H1 (cell line): ENCODE measurements at regions not wholly inside any gene's neighbourhood (a gene's known extent, or its start where the extent isn't known, plus 50 kb on each side); places are given as distances from the start of the nearest gene placed in this dataset.

ENCODE experiments used
- CTCF ChIA-PET: fragments of 300-600 bp; sonication (Branson Sonifier 250); formaldehyde crosslinking; loops from one replicate; lab custom pipeline; 2021; ENCODE audit not compliant: partially characterized antibody; lab: Charles Lee
- POLR2A ChIA-PET: fragments of 300-600 bp; sonication (Branson Sonifier 250); formaldehyde crosslinking; loops from one replicate; lab custom pipeline; 2021; ENCODE audit warnings: inconsistent platforms; ENCODE audit not compliant: partially characterized antibody; lab: Charles Lee
- DNase-seq, 2 experiments: peaks; one replicate each; pipeline versions ENCODE4 v3.0.0 to v3.0.0-alpha.2; 2010 to 2022; ENCODE audit warnings: low spot score in 2 of 2, low read depth in 1 of 2, mixed read lengths in 1 of 2
- FAIRE-seq: peaks from 2 replicates; lab custom pipeline; 2011; peaks lifted over from hg19 to GRCh38; lab: Jason Lieb, UNC
- H2AFZ ChIP-seq: 2 replicates; pipeline ENCODE4 v1.8.1; 2012; ENCODE audit warnings: low read length, inconsistent platforms
- H2AK5ac ChIP-seq: 2 replicates; pipeline ENCODE4 v1.6.1; 2013; ENCODE audit warnings: low read depth, low read length
- H2BK120ac ChIP-seq: replicated peaks from 2 replicates; pipeline ENCODE3; 2013; ENCODE audit warnings: low read depth, low read length, inconsistent platforms
- H2BK12ac ChIP-seq: 2 replicates; pipeline ENCODE4 v1.6.1; 2013; ENCODE audit warnings: low read depth, low read length
- H2BK15ac ChIP-seq: 2 replicates; pipeline ENCODE4 v1.6.1; 2013; ENCODE audit warnings: low read length
- H2BK20ac ChIP-seq: 2 replicates; pipeline ENCODE4 v1.6.1; 2013; ENCODE audit warnings: low read length
- H2BK5ac ChIP-seq: 2 replicates; pipeline ENCODE4 v1.6.1; 2013; ENCODE audit warnings: low read depth, low read length
- H3K14ac ChIP-seq: 2 replicates; pipeline ENCODE4 v1.6.1; 2013; ENCODE audit warnings: inconsistent platforms; ENCODE audit not compliant: insufficient read length
- H3K18ac ChIP-seq: 2 replicates; pipeline ENCODE4 v1.6.1; 2013; ENCODE audit warnings: low read length; ENCODE audit errors: extremely low read depth
- H3K23ac ChIP-seq: 2 replicates; pipeline ENCODE4 v1.6.1; 2013; ENCODE audit warnings: inconsistent platforms; ENCODE audit not compliant: insufficient read length
- H3K23me2 ChIP-seq: 2 replicates; pipeline ENCODE4 v1.6.1; 2013; ENCODE audit warnings: low read depth, low read length
- H3K27ac ChIP-seq: 2 replicates; pipeline ENCODE4 v1.6.1; 2011; ENCODE audit warnings: low read depth, low read length, inconsistent platforms
- H3K27me3 ChIP-seq, 4 experiments: replicated peaks in 1 of 4; 1 replicate in 1 of 4; 2 replicates in 3 of 4; pipeline versions ENCODE4 v1.6.1 to v1.8.1; 2011 to 2013; ENCODE audit warnings: low read length in 3 of 4, mild to moderate bottlenecking in 3 of 4, inconsistent platforms in 2 of 4, mixed read lengths in 2 of 4, moderate library complexity in 1 of 4; ENCODE audit not compliant: control insufficient read depth in 3 of 4, insufficient read depth in 3 of 4; ENCODE audit errors: extremely low read depth in 1 of 4
- H3K36me3 ChIP-seq, 4 experiments: 2 replicates each; pipeline versions ENCODE4 v1.6.1 to v1.8.1; 2011 to 2013; ENCODE audit warnings: mild to moderate bottlenecking in 4 of 4, low read length in 3 of 4, moderate library complexity in 2 of 4, control low read depth in 1 of 4, inconsistent platforms in 1 of 4; ENCODE audit not compliant: insufficient read depth in 4 of 4, control insufficient read depth in 2 of 4
- H3K4ac ChIP-seq: replicated peaks from 2 replicates; pipeline ENCODE3; 2013; ENCODE audit warnings: low read length, low read depth, mixed read lengths, inconsistent platforms; ENCODE audit not compliant: insufficient read length
- H3K4me1 ChIP-seq, 4 experiments: replicated peaks in 1 of 4; 1 replicate in 1 of 4; 2 replicates in 3 of 4; pipeline versions ENCODE4 v1.6.1 to v1.8.1; 2011 to 2013; ENCODE audit warnings: low read length in 3 of 4, inconsistent platforms in 2 of 4, mixed read lengths in 1 of 4; ENCODE audit not compliant: insufficient read depth in 4 of 4, control insufficient read depth in 3 of 4
- H3K4me2 ChIP-seq, 2 experiments: 2 replicates each; pipeline versions ENCODE4 v1.6.1 to v1.8.1; 2011 to 2013; ENCODE audit warnings: low read depth in 2 of 2, low read length in 2 of 2, control low read depth in 1 of 2, inconsistent platforms in 1 of 2, mild to moderate bottlenecking in 1 of 2; ENCODE audit not compliant: insufficient read depth in 1 of 2
- H3K4me3 ChIP-seq, 4 experiments: fragments of 200-600, 300-600 bp in 1 of 4; sonication (generic), shearing (Covaris generic), sonication (Bioruptor Twin) in 1 of 4; 2 replicates each; pipeline versions ENCODE4 v1.5.1 to v1.8.1; 2011 to 2016; ENCODE audit warnings: low read length in 4 of 4, low read depth in 3 of 4, control low read depth in 2 of 4, inconsistent platforms in 2 of 4, mild to moderate bottlenecking in 2 of 4, mixed read lengths in 1 of 4, moderate library complexity in 1 of 4; ENCODE audit not compliant: insufficient read depth in 2 of 4; ENCODE audit errors: extremely low read depth in 1 of 4
- H3K56ac ChIP-seq: replicated peaks from 2 replicates; pipeline ENCODE3; 2013; ENCODE audit warnings: low read depth, mild to moderate bottlenecking, mixed read lengths, low read length, inconsistent platforms; ENCODE audit not compliant: insufficient read length
- H3K79me1 ChIP-seq: 2 replicates; pipeline ENCODE4 v1.6.1; 2013; ENCODE audit warnings: low read depth, low read length, control low read depth
- H3K79me2 ChIP-seq, 2 experiments: 2 replicates each; pipeline versions ENCODE4 v1.6.1 to v1.8.1; 2012 to 2013; ENCODE audit warnings: low read length in 2 of 2, mild to moderate bottlenecking in 2 of 2, inconsistent platforms in 1 of 2; ENCODE audit not compliant: insufficient read depth in 2 of 2, control insufficient read depth in 1 of 2
- H3K9ac ChIP-seq, 4 experiments: replicated peaks in 1 of 4; 1 replicate in 1 of 4; 2 replicates in 3 of 4; pipeline versions ENCODE4 v1.6.1 to v1.8.1; 2011 to 2013; ENCODE audit warnings: low read depth in 3 of 4, low read length in 3 of 4, control low read depth in 2 of 4, mild to moderate bottlenecking in 2 of 4, moderate library complexity in 2 of 4, inconsistent platforms in 1 of 4; ENCODE audit errors: extremely low read depth in 1 of 4
- H3K9me3 ChIP-seq, 2 experiments: 2 replicates each; pipeline versions ENCODE4 v1.6.1 to v1.8.1; 2012 to 2013; ENCODE audit warnings: mild to moderate bottlenecking in 2 of 2, moderate library complexity in 2 of 2, control low read depth in 1 of 2, inconsistent platforms in 1 of 2, low read depth in 1 of 2, low read length in 1 of 2, mixed read lengths in 1 of 2; ENCODE audit not compliant: insufficient read depth in 2 of 2
- H4K20me1 ChIP-seq, 2 experiments: replicated peaks in 1 of 2; 2 replicates each; pipeline versions ENCODE3 to v1.8.1; 2011 to 2013; ENCODE audit warnings: inconsistent platforms in 2 of 2, low read length in 2 of 2, mild to moderate bottlenecking in 1 of 2; ENCODE audit not compliant: insufficient read depth in 2 of 2, control insufficient read depth in 1 of 2
- H4K5ac ChIP-seq: 2 replicates; pipeline ENCODE4 v1.6.1; 2013; ENCODE audit warnings: low read length, low read depth, mixed read lengths, inconsistent platforms; ENCODE audit not compliant: insufficient read length
- H4K8ac ChIP-seq: 2 replicates; pipeline ENCODE4 v1.8.0; 2013; ENCODE audit warnings: mild to moderate bottlenecking, moderate library complexity, low read length, inconsistent platforms; ENCODE audit not compliant: insufficient read depth; ENCODE audit errors: extremely low read depth
- H4K91ac ChIP-seq: replicated peaks from 2 replicates; pipeline ENCODE3; 2013; ENCODE audit warnings: low read length, mixed read lengths, inconsistent platforms; ENCODE audit not compliant: insufficient read length
- CHD1 ChIP-seq: IDR thresholded peaks from 2 replicates; pipeline ENCODE4 v1.6.1; 2012; ENCODE audit warnings: low read depth, low read length, improper control_type of control experiment
- CREB1 ChIP-seq: IDR thresholded peaks from 2 replicates; pipeline ENCODE4 v1.6.1; 2012; ENCODE audit warnings: inconsistent platforms
- E2F6 ChIP-seq: IDR thresholded peaks from 2 replicates; pipeline ENCODE4 v1.6.1; 2012; ENCODE audit warnings: inconsistent platforms
- GTF2F1 ChIP-seq: IDR thresholded peaks from 2 replicates; pipeline ENCODE4 v1.6.1; 2012; ENCODE audit warnings: low read depth, low read length, improper control_type of control experiment, borderline replicate concordance
- HDAC2 ChIP-seq, 2 experiments: fragments of 300-600 bp in 1 of 2; sonication (generic) in 1 of 2; IDR thresholded peaks; 2 replicates each; pipeline ENCODE4 v1.6.1; 2011 to 2012; ENCODE audit warnings: low read depth in 2 of 2, low read length in 2 of 2, mild to moderate bottlenecking in 2 of 2, moderate library complexity in 2 of 2, borderline replicate concordance in 1 of 2, inconsistent platforms in 1 of 2
- HDAC6 ChIP-seq: IDR thresholded peaks from one replicate; pipeline ENCODE4 v1.7.1; 2012; ENCODE audit warnings: low read depth, mild to moderate bottlenecking, inconsistent platforms, low read length, moderate library complexity
- JUND ChIP-seq: IDR thresholded peaks from 2 replicates; pipeline ENCODE4 v1.6.1; 2011; ENCODE audit warnings: mild to moderate bottlenecking, improper control_type of control experiment, low read length
- KDM1A ChIP-seq: fragments of 200-600, 300-600 bp; sonication (generic); IDR thresholded peaks from 2 replicates; pipeline ENCODE4 v1.7.1; 2016; ENCODE audit warnings: mild to moderate bottlenecking, low read length, borderline replicate concordance
- KDM4A ChIP-seq: IDR thresholded peaks from one replicate; pipeline ENCODE4 v1.7.1; 2012; ENCODE audit warnings: low read depth, mild to moderate bottlenecking, moderate library complexity, low read length, inconsistent platforms; ENCODE audit not compliant: severe bottlenecking
- MAX ChIP-seq: IDR thresholded peaks from 2 replicates; pipeline ENCODE4 v1.6.1; 2012; ENCODE audit warnings: inconsistent platforms
- POLR2A ChIP-seq, 2 experiments: IDR thresholded peaks; 1 replicate in 1 of 2; 2 replicates in 1 of 2; pipeline ENCODE4 v1.6.1; 2011; ENCODE audit warnings: low read depth in 2 of 2, low read length in 2 of 2, mild to moderate bottlenecking in 2 of 2; ENCODE audit errors: control extremely low read depth in 1 of 2
- RXRA ChIP-seq: IDR thresholded peaks from 2 replicates; pipeline ENCODE4 v1.6.1; 2011; ENCODE audit warnings: low read depth, mild to moderate bottlenecking, low read length, moderate library complexity; ENCODE audit not compliant: insufficient read depth
- SIX5 ChIP-seq: IDR thresholded peaks from 2 replicates; pipeline ENCODE4 v1.6.1; 2011; ENCODE audit warnings: mild to moderate bottlenecking, low read depth, low read length
- SP2 ChIP-seq: IDR thresholded peaks from 2 replicates; pipeline ENCODE4 v1.6.1; 2012; ENCODE audit warnings: mild to moderate bottlenecking, low read length, inconsistent platforms
- TAF1 ChIP-seq: IDR thresholded peaks from 2 replicates; pipeline ENCODE4 v1.6.1; 2011; ENCODE audit warnings: mild to moderate bottlenecking, low read depth, low read length
- TBP ChIP-seq: IDR thresholded peaks from 2 replicates; pipeline ENCODE4 v1.6.1; 2011; ENCODE audit warnings: low read depth, low read length, improper control_type of control experiment
- WGBS, 2 experiments: shearing (Covaris generic) in 1 of 2; methylation state at CpG; one replicate each; pipeline versions ENCODE4 v1.1.6 to v1.1.7; 2013 to 2015; ENCODE audit warnings: low lambda C conversion rate in 2 of 2, mixed read lengths in 2 of 2, inconsistent platforms in 1 of 2, low coverage in 1 of 2, missing lambda C conversion rate in 1 of 2; ENCODE audit not compliant: insufficient replicate concordance in 2 of 2, insufficient coverage in 1 of 2, insufficient read length in 1 of 2; ENCODE audit errors: extremely low coverage in 1 of 2, missing lambda C conversion rate in 1 of 2; 5-methylcytosine and 5-hydroxymethylcytosine counted together

- Histone ChIP-seq H3K23ac (no peak overlapping the region), H3K14ac (no peak overlapping the region), H3K79me2 (no peaks in the 10 kb centered on the region), H4K8ac (no peak overlapping the region), H2BK5ac (no peak overlapping the region), H3K4me3 (no peak overlapping the region), H2AFZ (no peak overlapping the region), H3K4me2 (no peak overlapping the region), H3K36me3 (no peaks in the 10 kb centered on the region), H3K27ac (no peak overlapping the region), H2AK5ac (no peak overlapping the region), H3K9me3 (no peaks in the 10 kb centered on the region), H2BK20ac (no peak overlapping the region), H2BK15ac (no peak overlapping the region), H3K23me2 (no peaks in the 10 kb centered on the region), H3K4ac (no peak overlapping the region), H4K91ac (no peak overlapping the region), H2BK12ac (no peak overlapping the region), H3K9ac (no peak overlapping the region), H4K5ac (no peak overlapping the region), H3K27me3 (no peaks in the 10 kb centered on the region), H3K18ac (no peak overlapping the region), H2BK120ac (no peak overlapping the region), H3K56ac (no peak overlapping the region), H4K20me1 (no peaks in the 10 kb centered on the region), H3K79me1 (no peaks in the 10 kb centered on the region), H3K4me1 (no peaks in the 10 kb centered on the region)
- 93 to 100% methylated on average over 3 to 7 of the region's 7 CpGs for WGBS, 2 experiments
- POLR2A ChIA-PET, result no interaction called here
- no peak for FAIRE-seq
- DNase-seq, result no peak
- CTCF ChIA-PET, result no interaction called here
- TF ChIP-seq KDM4A (no peak), CHD1 (no peak), GTF2F1 (no peak), TBP (no peak), E2F6 (no peak), HDAC6 (no peak), KDM1A (no peak), JUND (no peak), SIX5 (no peak), HDAC2 (IDR thresholded peaks at IDR 0.05; ENCODE audit: borderline replicate concordance in 1 of 2, low read depth in 2 of 2, low read length in 2 of 2) (no peak), POLR2A (IDR thresholded peaks at IDR 0.05; ENCODE audit: control extremely low read depth in 1 of 2, low read depth in 2 of 2, low read length in 2 of 2) (no peak), CREB1 (no peak), MAX (no peak), SP2 (no peak), RXRA (no peak), TAF1 (no peak)
Measured at GRCh38 chr3:61445924-61446323, 115.4 kb upstream of the PTPRG start.
